NCI-H2171 treated with DMSO at 0.1 percent for 48 hours (cell line): ENCODE measurements at regions not wholly inside any gene's neighbourhood (a gene's known extent, or its start where the extent isn't known, plus 50 kb on each side); places are given as distances from the start of the nearest gene placed in this dataset.
"Not testable (repeated sequence)": the region's sequence is repeated elsewhere in the genome, so short reads cannot be mapped to it uniquely, and the experiment has no call there.

Experiments used
- DNase-seq: peaks from one replicate; lab custom pipeline; 2025; lab: John Stamatoyannopoulos, UW

DNA sequence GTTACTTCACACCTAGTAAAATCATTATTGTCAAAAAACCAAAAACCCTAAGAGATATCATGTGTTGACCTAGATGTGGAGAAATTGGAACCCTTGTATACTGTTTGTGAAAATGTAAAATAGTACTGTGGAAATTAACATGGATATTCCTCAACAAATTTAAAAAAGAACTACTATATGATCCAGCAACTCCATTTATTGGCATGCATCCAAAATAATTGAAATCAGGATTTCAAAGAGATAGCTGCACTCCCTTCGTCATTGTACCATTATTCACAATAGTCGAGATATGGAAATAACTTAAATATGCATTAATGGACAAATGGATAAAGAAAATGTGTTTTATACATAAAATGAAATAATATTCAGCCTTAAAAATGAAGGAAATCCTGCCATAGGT, 105.3 kb upstream of the ZC3H15 start:
- DNase-seq: no peak

DNA sequence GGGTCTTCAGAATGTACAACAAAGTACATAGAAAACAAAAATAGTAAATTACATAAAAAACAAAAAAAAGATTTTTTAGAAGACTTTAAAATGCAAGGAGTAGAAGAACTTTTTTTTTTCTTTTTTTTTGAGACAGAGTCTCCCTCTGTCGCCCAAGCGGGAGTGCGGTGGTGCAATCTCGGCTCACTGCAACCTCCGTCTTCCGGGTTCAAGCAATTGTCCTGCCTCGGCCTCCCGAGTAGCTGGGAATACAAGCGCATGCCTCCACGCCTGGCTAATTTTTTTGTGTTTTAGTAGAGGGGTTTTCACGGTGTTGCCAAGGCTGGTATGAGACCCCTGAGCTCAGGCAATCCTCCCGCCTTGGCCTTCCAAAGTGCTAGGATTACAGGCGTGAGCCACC, 104.5 kb upstream of the ZC3H15 start:
- no peak for DNase-seq

DNA sequence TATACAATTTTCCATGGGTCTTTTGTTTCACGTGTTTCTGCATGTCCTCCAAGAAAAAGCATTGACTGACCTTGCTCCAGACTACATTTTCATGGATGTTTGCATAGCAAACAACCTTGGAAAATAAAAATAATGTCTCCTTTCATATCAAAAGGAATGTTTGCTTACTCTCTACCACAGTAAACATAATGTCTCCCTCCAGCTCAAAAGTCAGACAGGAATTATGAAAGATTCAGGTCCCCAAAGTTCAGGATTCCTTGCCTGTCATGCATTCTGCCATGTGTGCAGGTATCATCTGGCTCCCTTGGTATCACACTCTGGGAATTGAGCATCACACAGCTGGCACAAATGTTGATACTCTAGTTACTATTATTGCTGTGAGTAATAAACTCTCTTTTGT, 103.1 kb upstream of the ZC3H15 start:
- DNase-seq: no peak

DNA sequence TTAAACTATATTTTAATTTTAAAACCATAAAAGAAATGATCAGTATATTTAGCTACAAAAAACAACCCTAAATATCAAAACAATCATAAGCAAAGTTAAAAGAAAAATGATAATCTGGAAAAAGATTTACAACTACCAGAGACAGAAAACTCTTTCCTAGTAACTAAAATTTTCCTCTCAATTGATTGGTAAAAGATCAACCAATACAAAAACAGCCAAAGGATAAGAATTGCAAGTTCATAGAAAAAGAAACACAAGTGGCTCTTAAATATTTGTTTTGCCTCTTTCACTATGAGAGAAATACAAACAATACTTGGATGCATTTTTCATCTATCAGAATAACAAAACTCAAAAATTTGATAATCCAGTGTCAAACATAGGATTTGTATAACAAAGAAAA, 101.8 kb upstream of the ZC3H15 start:
- DNase-seq: no peak

DNA sequence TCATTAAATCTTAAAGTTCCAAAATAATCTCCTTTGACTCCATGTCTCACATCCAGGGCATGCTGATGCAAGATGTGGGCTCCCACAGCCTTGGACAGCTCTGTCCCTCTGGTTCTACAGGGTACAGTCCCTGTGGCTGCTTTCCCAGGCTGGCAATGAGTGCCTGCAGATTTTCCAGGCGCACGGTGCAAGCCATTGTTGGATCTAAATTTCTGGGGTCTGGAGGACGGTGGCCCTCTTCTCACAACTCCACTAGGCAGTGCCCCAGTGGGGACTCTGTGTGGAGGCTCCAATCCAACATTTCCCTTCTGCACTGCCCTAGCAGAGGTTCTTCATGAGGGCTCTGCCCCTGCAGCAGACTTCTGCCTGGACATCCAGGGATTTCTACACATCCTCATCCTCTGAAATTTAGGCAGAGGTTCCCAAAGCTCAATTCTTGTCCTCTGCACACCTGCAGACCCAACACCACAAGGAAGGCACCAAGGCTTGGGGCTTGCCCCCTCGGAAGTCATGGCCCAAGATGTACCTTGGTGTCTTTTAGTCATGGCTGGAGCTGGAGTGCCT, 100.3 kb upstream of the ZC3H15 start:
- DNase-seq: not testable (repeated sequence)

DNA sequence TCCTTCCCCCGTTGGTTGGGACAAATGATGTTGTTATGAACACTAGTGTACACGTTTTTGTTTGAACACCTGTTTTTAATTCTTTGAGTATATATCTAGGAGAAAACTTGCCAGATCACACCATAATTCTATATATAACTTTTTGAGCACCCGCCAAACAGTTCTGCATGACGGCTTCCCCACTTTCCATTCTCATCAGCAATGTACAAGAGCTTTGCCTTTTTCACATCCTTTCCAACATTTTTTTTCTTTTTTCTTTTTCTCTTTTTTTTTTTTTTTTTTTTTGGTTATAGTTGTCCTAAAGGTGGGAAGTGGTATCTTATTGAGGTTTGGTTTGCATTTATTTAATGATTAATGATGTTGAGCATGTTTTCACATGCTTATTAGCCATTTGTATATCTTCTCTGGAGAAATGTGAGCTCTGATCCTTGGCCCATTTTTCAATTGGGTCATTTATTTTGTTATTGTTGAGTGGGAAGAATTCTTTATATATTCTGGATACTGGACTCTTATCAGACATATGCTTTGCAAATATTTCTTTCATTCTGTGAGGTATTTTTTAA, 86.9 kb upstream of the ZC3H15 start:
- DNase-seq: no peak

DNA sequence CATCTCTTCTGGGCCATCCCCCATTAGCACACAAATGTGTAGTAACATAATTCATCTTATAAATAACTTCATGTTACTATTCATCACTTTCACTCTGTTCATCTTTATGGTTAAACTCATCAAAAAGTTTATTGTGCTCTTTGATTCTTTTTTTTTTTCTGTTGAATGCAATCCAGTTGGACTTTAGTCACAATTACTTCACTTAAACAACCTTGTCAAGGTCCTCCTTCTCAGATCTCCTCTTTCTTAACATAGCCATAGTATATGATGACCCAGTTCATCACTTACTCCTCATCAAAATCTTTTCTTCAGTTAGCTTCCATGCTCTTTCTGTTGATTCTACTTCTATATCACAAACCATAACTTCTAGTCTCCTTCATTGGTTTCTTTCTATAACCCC, 80.2 kb upstream of the ZC3H15 start:
- DNase-seq: no peak

DNA sequence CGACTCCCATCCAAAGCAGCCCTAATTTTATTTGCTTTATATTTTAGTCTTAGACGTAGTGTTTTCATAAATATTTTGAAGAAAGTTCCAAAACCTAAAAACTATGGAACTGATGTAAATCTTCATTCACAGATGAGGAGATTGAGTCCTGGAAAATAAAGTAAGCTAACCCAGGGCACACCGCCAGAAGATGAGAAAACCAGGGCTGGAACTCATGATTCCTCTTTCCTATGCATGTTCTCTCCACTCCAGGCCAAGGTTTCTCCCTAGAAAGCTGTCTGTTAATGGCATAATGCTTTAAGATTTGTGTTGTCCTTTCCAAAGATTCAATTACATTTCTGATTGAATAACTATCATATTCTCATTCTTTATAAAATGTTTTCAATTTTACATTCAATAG, 78.4 kb upstream of the ZC3H15 start:
- DNase-seq: no peak

DNA sequence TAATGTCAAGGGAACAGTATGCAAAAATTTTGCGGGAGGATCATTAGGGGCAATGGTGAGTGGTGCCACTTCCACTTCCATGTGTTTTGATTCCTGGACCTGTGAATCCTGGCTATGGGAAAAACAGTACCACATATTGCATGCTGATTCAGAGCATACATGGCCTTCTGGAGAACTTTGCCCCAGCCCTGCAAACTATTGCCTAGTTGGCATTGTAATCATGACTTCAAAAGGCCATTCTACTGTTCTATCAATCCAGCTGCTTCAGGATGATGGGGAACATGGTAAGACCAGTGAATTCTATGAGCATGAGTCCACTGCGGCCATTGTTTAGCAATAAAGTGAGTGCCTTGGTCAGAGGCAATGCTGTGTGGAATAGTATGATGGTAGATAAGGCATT, 75.3 kb upstream of the ZC3H15 start:
- DNase-seq: no peak

DNA sequence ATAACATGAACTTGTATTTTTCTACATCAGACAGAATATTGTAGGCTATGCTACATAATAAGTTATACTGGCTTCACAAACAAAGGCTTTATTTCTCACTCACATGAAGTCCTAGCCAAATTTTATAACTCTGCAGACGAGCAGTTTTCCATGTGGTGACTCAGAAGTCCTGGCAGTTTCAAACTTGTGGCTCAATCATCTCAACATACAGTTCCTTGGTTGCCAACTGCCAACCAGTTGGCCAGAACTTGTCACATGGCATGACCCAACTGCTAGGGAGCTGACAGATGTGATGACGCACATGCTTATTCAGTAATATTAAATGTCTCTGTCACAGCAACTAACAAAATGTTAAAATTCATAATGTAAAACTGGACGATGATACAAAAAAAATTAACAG, 63.8 kb upstream of the ZC3H15 start:
- peak; percentile 15 for DNase-seq

DNA sequence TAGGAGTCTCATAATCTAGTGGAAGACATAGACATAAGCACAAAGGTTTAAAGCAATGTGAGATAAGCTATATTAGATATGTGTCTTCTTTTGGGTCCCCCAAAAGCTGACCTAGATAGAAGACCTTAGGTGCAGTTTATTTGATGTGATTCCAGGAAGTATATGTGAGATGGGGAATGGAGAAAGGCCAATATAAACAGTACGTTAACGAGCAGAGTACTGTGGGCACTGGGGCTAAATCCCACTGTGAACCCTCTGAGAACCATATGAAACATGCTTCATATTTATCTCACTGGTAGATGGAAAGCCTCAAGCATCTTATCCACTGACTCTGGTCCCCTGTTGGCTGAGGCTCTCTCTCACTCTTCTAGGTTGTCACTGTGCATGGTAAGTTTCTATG, 62.6 kb upstream of the ZC3H15 start:
- no peak for DNase-seq

DNA sequence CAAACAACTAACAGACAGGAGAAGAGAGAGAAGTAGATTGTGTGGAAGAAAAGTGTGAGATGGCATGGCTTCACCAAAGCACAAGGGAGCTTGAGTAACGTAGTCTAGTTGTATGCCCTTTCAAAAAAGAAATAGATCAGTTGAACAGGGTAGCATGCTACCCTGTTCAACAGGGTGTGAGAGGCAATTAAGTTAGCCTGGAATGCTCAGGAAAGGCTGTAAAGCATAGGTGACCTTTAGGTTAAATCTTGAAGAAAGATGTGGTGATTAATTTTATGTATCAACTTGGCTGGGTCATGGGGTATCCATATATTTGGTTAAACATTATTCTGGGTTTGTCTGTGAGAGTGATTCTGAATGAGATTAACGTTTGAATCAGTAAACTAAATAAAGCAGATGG, 61.8 kb upstream of the ZC3H15 start:
- DNase-seq: no peak

DNA sequence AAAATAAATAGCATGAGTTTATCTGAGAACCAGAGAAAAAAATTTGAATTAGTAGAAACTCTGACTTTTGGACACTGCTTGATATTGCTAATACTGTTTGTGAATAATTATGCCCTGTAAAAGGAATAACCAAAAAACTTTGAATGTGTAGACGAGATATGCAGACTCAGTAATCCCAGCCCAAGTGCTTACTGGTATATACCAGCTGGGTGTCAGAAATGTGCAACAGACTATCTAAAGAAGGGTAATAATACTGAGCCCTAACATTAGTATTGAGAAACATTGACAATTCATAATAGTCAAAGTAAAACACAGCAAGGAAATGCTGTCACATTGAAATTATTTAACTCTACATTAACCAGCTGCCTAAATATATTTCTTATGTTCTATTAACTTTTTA, 60.5 kb upstream of the ZC3H15 start:
- DNase-seq: no peak

DNA sequence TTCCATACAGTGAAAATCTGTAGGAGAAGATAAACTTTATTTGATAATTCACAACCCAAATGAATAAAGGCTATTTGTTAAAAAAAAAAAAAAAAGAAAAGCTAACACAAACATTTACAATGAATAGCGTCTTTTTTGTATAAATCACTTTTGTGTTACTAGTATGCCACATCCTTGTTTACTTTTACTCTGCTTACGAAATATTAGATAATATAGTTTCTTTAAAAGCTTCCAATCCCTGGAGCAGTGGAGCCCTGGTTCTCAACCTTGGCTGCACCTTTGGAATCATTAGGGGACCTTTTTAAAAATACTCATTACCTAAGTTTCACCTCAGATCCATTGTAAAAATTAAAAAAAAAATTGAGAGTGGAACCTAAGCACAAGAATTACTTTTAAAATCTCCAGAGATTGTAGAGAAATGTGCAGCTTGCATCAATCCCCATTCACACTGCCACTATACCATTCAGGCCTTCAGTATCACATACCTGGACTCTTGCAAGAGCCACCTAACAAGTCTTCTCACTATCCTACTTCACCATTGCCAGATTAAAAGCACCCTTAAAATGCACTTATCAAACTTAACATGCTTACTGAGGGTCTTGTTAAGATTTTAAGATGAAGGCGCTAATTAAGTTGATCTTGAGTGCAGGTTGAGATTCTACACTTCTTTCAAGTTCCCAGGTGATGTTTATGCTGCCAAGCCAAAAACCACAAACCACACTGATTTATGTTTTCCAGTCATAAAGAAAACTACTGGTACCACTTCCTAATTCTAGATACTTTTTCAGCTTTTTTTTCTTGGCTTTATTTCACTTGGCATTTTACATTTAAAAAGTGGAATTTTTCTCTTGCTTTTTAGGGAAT, 59.7 kb upstream of the ZC3H15 start:
- no peak for DNase-seq

DNA sequence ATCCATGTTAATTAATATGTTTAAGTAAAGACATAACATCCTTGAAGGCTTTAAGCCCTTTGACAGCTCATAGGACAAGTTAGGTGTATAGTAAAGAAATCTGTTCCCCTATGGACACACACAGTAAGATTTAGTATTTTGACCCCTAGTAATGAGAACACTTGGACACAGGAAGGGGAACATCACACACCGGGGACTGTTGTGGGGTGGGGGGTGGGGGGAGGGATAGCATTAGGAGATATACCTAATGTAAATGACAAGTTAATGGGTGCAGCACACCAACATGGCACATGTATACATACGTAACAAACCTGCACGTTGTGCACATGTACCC, 59.1 kb upstream of the ZC3H15 start:
- not testable (repeated sequence) for DNase-seq

DNA sequence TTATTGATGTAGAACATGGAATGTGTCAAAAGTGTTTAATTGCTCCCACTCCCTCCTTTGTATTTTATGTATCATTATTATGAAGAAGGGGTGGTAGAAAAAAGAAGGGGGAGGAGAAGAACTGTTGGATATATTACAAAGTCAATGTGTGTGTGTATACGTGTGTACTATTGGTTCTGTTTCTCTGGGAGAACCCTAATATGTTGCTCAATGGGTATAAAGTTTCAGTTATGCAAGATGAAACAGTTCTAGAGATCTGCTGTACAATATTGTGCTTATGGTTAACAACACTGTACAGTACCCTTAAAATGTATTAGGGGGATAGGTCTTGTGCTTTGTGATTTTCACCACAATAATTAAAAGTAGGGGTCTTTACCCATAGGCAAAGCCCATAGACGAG, 58.1 kb upstream of the ZC3H15 start:
- no peak for DNase-seq

DNA sequence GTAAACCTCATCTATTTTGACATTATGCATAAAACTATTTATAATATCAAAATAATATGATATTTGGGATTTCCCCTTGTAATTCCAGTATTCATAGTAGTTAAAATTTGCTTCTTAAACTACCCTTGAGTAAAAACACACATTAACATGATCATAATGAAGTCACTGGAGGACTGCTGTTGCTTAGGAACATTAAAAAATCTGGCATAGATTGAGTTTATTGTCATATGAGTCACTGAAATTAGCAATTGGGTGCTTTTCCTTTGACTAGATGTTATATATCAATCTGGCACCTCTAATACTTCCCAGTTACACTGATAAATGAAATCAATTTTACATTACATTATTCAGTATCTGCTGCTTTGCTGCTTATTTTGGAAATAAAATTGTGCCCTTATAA, 57.0 kb upstream of the ZC3H15 start:
- no peak for DNase-seq

DNA sequence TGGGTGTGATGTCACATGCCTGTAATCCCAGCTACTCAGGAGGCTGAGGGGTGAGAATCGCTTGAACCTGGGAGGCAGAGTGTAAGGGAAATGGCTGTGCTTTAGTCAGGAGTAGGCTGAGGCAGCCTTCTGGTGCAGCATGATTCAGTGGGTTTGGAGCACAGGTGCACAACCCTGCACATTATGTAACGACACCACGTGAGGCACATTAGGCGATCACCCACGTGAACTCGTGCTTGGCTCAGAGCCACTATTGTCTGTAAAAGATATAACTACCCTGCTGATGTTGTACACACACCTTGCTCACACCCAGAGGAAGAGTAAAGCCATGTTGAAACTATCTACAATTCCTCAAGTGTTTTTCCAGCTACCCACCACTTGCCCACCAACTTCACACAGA, 54.8 kb upstream of the ZC3H15 start:
- peak; percentile 57 for DNase-seq

DNA sequence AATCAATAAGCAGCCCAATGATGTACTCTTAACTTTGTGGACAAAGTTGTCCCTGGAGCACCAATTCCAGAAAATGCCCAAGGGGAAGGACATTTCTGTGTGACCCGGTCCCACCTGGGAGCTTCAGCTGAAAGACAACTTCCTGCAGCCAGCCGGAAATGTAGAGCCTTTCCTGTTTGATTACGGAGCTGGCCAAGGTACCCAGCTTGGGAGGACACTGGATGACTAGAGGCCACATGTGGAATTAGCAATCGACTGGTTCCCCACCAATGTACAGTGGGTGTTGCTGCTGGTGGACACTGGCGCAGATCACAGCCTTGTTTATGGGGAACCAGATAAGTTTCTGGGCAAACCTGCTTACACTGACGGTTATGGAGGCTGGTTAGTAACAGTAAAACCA, 53.0 kb upstream of the ZC3H15 start:
- DNase-seq: no peak

DNA sequence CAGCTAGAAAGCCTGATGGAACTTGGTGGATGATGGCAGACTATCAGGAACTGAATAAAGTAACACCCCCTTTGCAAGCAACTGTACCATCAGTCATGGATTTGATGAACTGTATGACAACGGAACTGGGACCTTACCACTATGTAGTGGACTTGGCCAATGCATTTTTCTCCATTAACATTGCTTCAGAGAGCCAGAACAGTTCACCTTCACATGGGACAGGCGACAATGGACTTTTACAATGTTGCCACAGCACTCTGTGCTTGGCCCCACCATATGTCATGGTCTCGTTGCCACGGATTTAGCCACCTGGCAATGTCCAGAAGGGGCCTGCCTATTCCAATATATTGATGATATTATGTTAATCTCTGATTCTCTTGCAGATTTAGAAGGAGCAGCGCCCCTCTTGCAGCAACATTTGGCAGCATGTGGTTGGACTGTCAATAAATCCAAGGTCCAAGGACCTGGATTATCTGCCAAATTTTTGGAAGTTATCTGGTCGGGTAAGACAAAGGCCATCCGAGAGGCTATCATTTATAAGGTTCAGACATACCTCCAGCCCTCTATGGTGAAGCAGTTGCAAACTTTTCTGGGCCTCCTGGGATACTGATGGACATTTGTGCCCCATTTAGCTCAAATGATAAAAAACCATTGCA, 52.2 kb upstream of the ZC3H15 start:
- no peak for DNase-seq
